HepG2 (cell line): ENCODE measurements at regions not wholly inside any gene's neighbourhood (a gene's known extent, or its start where the extent isn't known, plus 50 kb on each side); places are given as distances from the start of the nearest gene placed in this dataset.

ENCODE experiments used
- ATAC-seq: fragments of 200-7000 bp; cut with Tn5 transposase; 3 replicates; pipeline ENCODE4 v1.9.1; 2020; ENCODE audit warnings: mild to moderate bottlenecking, moderate library complexity
- BruUV-seq: library from RNA; stranded (reverse); fragments of 400-500 nt; replicated peaks from 2 replicates; lab custom pipeline; 2021; lab: Mats Ljungman, UMichigan
- CTCF ChIA-PET: fragments of 300-600 bp; formaldehyde crosslinking; extraction: SDS; loops from one replicate; lab custom pipeline; 2021; ENCODE audit warnings: low total read pairs, inconsistent platforms, low intra/inter-chr PET ratio; lab: Yijun Ruan, JAX
- POLR2A ChIA-PET: fragments of 350-600 bp; sonication (Branson Sonifier 250); formaldehyde crosslinking; loops from one replicate; lab custom pipeline; 2020; ENCODE audit warnings: antibody characterized with exemption, inconsistent platforms; lab: Yijun Ruan, JAX
- DNase-seq: peaks from one replicate; pipeline ENCODE4 v3.0.0-alpha.2; 2015; ENCODE audit warnings: low spot score
- FAIRE-seq: peaks from 3 replicates; lab custom pipeline; 2011; peaks lifted over from hg19 to GRCh38; lab: Jason Lieb, UNC
- H2AFZ ChIP-seq: one replicate; pipeline ENCODE4 v1.6.1; 2011; ENCODE audit warnings: low read length, inconsistent platforms
- H3K27ac ChIP-seq: fragments of 300-600 bp; 3 replicates; pipeline ENCODE4 v1.8.0; 2011; ENCODE audit warnings: mixed run types, mild to moderate bottlenecking, mixed read lengths, low read length, inconsistent platforms; ENCODE audit not compliant: insufficient read depth; ENCODE audit errors: extremely low read length
- H3K27me3 ChIP-seq, 2 experiments: fragments of 200-600 bp in 1 of 2; 2 replicates in 1 of 2; 3 replicates in 1 of 2; pipeline versions ENCODE4 v1.6.0 to v1.8.0; 2011; ENCODE audit warnings: low read length in 2 of 2, mild to moderate bottlenecking in 2 of 2, moderate library complexity in 2 of 2, inconsistent platforms in 1 of 2; ENCODE audit not compliant: insufficient read depth in 2 of 2, control insufficient read depth in 1 of 2
- H3K36me3 ChIP-seq, 2 experiments: fragments of 200-600 bp in 1 of 2; replicated peaks in 1 of 2; 2 replicates in 1 of 2; 3 replicates in 1 of 2; pipeline versions ENCODE4 v1.5.1 to v1.8.0; 2011; ENCODE audit warnings: low read length in 2 of 2, inconsistent platforms in 1 of 2; ENCODE audit not compliant: insufficient read depth in 2 of 2, control insufficient read depth in 1 of 2
- H3K4me1 ChIP-seq: 2 replicates; pipeline ENCODE4 v1.5.1; 2012; ENCODE audit warnings: low read length, inconsistent platforms; ENCODE audit not compliant: insufficient read depth
- H3K4me2 ChIP-seq: 2 replicates; pipeline ENCODE4 v1.6.0; 2011; ENCODE audit warnings: low read depth, low read length, inconsistent platforms
- H3K4me3 ChIP-seq, 3 experiments: fragments of 200-600 bp in 1 of 3; sonication (generic), shearing (Covaris generic) in 1 of 3; replicated peaks in 1 of 3; 2 replicates each; pipeline ENCODE4 v1.5.1; 2011 to 2016; ENCODE audit warnings: low read length in 3 of 3, inconsistent platforms in 2 of 3, low read depth in 2 of 3, mild to moderate bottlenecking in 2 of 3, control low read depth in 1 of 3, mixed read lengths in 1 of 3; ENCODE audit not compliant: insufficient read depth in 1 of 3
- H3K79me2 ChIP-seq: one replicate; pipeline ENCODE4 v1.6.1; 2011; ENCODE audit warnings: low read length, inconsistent platforms; ENCODE audit not compliant: insufficient read depth
- H3K9ac ChIP-seq: 2 replicates; pipeline ENCODE4 v1.6.0; 2011; ENCODE audit warnings: mild to moderate bottlenecking, low read depth, low read length, inconsistent platforms; ENCODE audit not compliant: insufficient read depth
- H3K9me3 ChIP-seq: 2 replicates; pipeline ENCODE4 v1.5.1; 2012; ENCODE audit warnings: mild to moderate bottlenecking, low read length
- H4K20me1 ChIP-seq: 2 replicates; pipeline ENCODE4 v1.6.0; 2011; ENCODE audit warnings: inconsistent platforms, mild to moderate bottlenecking, low read length, moderate library complexity; ENCODE audit not compliant: insufficient read depth
- FIP1L1 ChIP-seq: fragments of 200-400 bp; formaldehyde crosslinking; IDR thresholded peaks from 2 replicates; pipeline ENCODE4 v1.6.1; 2018; ENCODE audit warnings: low read depth, mild to moderate bottlenecking, low read length, moderate library complexity, borderline replicate concordance; ENCODE audit not compliant: insufficient read depth
- FOXK2 ChIP-seq: fragments of 450-650 bp; IDR thresholded peaks from 2 replicates; pipeline ENCODE4 v1.6.1; 2016
- HIVEP1 ChIP-seq: sonication (generic); formaldehyde crosslinking; IDR thresholded peaks from 2 replicates; pipeline ENCODE4 v1.4.0; 2020; ENCODE audit warnings: mild to moderate bottlenecking, missing genetic modification reagents
- KLF15 ChIP-seq: sonication (generic); formaldehyde crosslinking; IDR thresholded peaks from 2 replicates; pipeline ENCODE4 v1.8.1; 2023; ENCODE audit warnings: borderline replicate concordance, mild to moderate bottlenecking, inconsistent platforms, missing genetic modification reagents, mixed read lengths
- NKX3-1 ChIP-seq: sonication (generic); formaldehyde crosslinking; IDR thresholded peaks from 2 replicates; pipeline ENCODE4 v1.5.0; 2020; ENCODE audit warnings: missing genetic modification reagents
- NRL ChIP-seq: sonication (generic); formaldehyde crosslinking; IDR thresholded peaks from 2 replicates; pipeline ENCODE4 v1.5.0; 2020; ENCODE audit warnings: missing genetic modification reagents, mild to moderate bottlenecking, moderate library complexity, borderline replicate concordance
- SALL1 ChIP-seq: sonication (generic); formaldehyde crosslinking; IDR thresholded peaks from 2 replicates; pipeline ENCODE4 v1.8.0; 2022; ENCODE audit warnings: mild to moderate bottlenecking, missing genetic modification reagents
- SKI ChIP-seq: fragments of 450-650 bp; IDR thresholded peaks from one replicate; pipeline ENCODE4 v1.6.1; 2018; ENCODE audit warnings: mild to moderate bottlenecking; ENCODE audit not compliant: partially characterized antibody
- SP2 ChIP-seq: sonication (generic); formaldehyde crosslinking; IDR thresholded peaks from 2 replicates; pipeline ENCODE4 v1.5.1; 2020; ENCODE audit warnings: mild to moderate bottlenecking, missing genetic modification reagents
- TEAD3 ChIP-seq: optimal IDR thresholded peaks from 2 replicates; pipeline ENCODE3; 2016; ENCODE audit warnings: borderline replicate concordance
- ZNF335 ChIP-seq: sonication (generic); formaldehyde crosslinking; IDR thresholded peaks from 2 replicates; pipeline ENCODE4 v1.4.0; 2020; ENCODE audit warnings: missing genetic modification reagents
- ZNF598 ChIP-seq: sonication (generic); formaldehyde crosslinking; IDR thresholded peaks from 2 replicates; pipeline ENCODE4 v1.5.1; 2020; ENCODE audit warnings: mild to moderate bottlenecking, missing genetic modification reagents, borderline replicate concordance
- ZNF672 ChIP-seq: sonication (generic); formaldehyde crosslinking; IDR thresholded peaks from 2 replicates; pipeline ENCODE4 v1.8.1; 2022; ENCODE audit warnings: missing genetic modification reagents
- ZNF75D ChIP-seq: sonication (generic); formaldehyde crosslinking; IDR thresholded peaks from 2 replicates; pipeline ENCODE4 v1.8.1; 2023; ENCODE audit warnings: missing genetic modification reagents, mild to moderate bottlenecking, borderline replicate concordance
- WGBS: methylation state at CpG from one replicate; pipeline ENCODE4 v1.1.6; 2017; ENCODE audit warnings: low lambda C conversion rate; 5-methylcytosine and 5-hydroxymethylcytosine counted together
- in situ Hi-C: cut with HindIII; loops from 2 replicates; pipeline ENCODE4 v1.10.0; 2017; ENCODE audit warnings: low pct_unique_long_range_greater_than_20kb; ENCODE audit not compliant: extremely low pct_ligation_motif_present
- intact Hi-C: fragments of 100-400 bp; cut with micrococcal nuclease; formaldehyde crosslinking; loops from one replicate; pipeline ENCODE4 v1.10.0; 2022; ENCODE audit not compliant: unreplicated experiment
- TF ChIP-seq, protein P1 (sequence below): IDR thresholded peaks from 2 replicates; pipeline ENCODE4 v1.6.1; 2016; ENCODE audit warnings: mild to moderate bottlenecking
- TF ChIP-seq, protein P2 (sequence below): sonication (generic); formaldehyde crosslinking; IDR thresholded peaks from 2 replicates; pipeline ENCODE4 v1.4.0; 2020; ENCODE audit warnings: missing genetic modification reagents; ENCODE audit errors: not compliant biosample characterization
- TF ChIP-seq, protein P3 (sequence below): sonication (generic); formaldehyde crosslinking; IDR thresholded peaks from 2 replicates; pipeline ENCODE4 v1.4.0; 2020; ENCODE audit warnings: missing genetic modification reagents
- TF ChIP-seq, protein P4 (sequence below): sonication (generic); formaldehyde crosslinking; IDR thresholded peaks from 2 replicates; pipeline ENCODE4 v1.8.0; 2023; ENCODE audit warnings: mild to moderate bottlenecking, missing genetic modification reagents

DNA sequence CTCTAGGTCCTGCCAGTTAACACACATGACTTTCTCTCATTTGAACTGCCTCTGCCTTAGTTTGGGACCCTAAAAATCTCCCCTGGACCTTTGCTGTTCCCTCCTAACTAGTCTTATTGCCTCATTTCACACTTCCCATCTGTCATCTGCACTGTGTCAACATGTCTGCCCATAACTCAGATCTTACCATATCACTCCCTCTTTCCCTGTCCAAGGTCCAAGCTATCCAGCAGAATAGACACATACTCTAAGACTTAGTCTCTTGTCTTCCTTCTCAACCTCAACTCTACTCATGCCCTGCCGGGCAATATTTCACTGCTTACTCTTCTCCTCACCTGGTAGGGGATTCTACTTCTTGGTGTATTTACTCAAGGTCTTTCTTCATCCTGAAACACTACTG is 79.5 kb upstream of the DAB1 start:
- intact Hi-C loops (no loop called here), in situ Hi-C loops (no loop called here)
- Histone ChIP-seq H3K27me3 (peaks cover 0 to 2% of the 10 kb centered on the region in 2 experiments; a peak in 1 of 5 replicates), H2AFZ (no peak overlapping the region), H4K20me1 (no peaks in the 10 kb centered on the region), H3K9ac (no peak overlapping the region), H3K4me2 (no peak overlapping the region), H3K36me3 (no peaks in the 10 kb centered on the region), H3K79me2 (no peaks in the 10 kb centered on the region), H3K4me3 (no peak overlapping the region), H3K9me3 (no peaks in the 10 kb centered on the region), H3K27ac (no peak overlapping the region), H3K4me1 (no peaks in the 10 kb centered on the region)
- 0% methylated on average over 1 of the region's 1 CpG for WGBS
- CTCF ChIA-PET, result no interaction called here
- TF ChIP-seq FIP1L1, result no peak
- no peak for TF ChIP-seq ZNF335 (CRISPR knock-in tag)
- TF ChIP-seq, protein P1, sequence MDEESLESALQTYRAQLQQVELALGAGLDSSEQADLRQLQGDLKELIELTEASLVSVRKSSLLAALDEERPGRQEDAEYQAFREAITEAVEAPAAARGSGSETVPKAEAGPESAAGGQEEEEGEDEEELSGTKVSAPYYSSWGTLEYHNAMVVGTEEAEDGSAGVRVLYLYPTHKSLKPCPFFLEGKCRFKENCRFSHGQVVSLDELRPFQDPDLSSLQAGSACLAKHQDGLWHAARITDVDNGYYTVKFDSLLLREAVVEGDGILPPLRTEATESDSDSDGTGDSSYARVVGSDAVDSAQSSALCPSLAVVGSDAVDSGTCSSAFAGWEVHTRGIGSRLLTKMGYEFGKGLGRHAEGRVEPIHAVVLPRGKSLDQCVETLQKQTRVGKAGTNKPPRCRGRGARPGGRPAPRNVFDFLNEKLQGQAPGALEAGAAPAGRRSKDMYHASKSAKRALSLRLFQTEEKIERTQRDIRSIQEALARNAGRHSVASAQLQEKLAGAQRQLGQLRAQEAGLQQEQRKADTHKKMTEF (CRISPR knock-in tag), result no peak
- TF ChIP-seq, protein P2, sequence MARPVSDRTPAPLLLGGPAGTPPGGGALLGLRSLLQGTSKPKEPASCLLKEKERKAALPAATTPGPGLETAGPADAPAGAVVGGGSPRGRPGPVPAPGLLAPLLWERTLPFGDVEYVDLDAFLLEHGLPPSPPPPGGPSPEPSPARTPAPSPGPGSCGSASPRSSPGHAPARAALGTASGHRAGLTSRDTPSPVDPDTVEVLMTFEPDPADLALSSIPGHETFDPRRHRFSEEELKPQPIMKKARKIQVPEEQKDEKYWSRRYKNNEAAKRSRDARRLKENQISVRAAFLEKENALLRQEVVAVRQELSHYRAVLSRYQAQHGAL (CRISPR knock-in tag), result no peak
- no peak for TF ChIP-seq NKX3-1
- no peak for TF ChIP-seq ZNF672 (CRISPR knock-in tag)
- TF ChIP-seq FOXK2, result no peak
- no peak for TF ChIP-seq SALL1
- TF ChIP-seq TEAD3 (CRISPR knock-in tag), result no peak
- TF ChIP-seq NRL (CRISPR knock-in tag), result no peak
- TF ChIP-seq, protein P3, sequence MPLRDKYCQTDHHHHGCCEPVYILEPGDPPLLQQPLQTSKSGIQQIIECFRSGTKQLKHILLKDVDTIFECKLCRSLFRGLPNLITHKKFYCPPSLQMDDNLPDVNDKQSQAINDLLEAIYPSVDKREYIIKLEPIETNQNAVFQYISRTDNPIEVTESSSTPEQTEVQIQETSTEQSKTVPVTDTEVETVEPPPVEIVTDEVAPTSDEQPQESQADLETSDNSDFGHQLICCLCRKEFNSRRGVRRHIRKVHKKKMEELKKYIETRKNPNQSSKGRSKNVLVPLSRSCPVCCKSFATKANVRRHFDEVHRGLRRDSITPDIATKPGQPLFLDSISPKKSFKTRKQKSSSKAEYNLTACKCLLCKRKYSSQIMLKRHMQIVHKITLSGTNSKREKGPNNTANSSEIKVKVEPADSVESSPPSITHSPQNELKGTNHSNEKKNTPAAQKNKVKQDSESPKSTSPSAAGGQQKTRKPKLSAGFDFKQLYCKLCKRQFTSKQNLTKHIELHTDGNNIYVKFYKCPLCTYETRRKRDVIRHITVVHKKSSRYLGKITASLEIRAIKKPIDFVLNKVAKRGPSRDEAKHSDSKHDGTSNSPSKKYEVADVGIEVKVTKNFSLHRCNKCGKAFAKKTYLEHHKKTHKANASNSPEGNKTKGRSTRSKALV, result no peak
- TF ChIP-seq, protein P4, sequence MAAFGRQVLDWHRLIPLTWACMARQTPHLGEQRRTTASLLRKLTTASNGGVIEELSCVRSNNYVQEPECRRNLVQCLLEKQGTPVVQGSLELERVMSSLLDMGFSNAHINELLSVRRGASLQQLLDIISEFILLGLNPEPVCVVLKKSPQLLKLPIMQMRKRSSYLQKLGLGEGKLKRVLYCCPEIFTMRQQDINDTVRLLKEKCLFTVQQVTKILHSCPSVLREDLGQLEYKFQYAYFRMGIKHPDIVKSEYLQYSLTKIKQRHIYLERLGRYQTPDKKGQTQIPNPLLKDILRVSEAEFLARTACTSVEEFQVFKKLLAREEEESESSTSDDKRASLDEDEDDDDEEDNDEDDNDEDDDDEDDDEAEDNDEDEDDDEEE, result no peak
- no peak for TF ChIP-seq SKI
- no peak for TF ChIP-seq ZNF598 (CRISPR knock-in tag)
- TF ChIP-seq KLF15 (CRISPR knock-in tag), result no peak
- TF ChIP-seq SP2 (CRISPR knock-in tag), result no peak
- TF ChIP-seq HIVEP1 (CRISPR knock-in tag), result no peak
- TF ChIP-seq ZNF75D (CRISPR knock-in tag), result no peak
- no peak for DNase-seq
- no peak for FAIRE-seq
- no TSS peak for BruUV-seq
- no peak for ATAC-seq
- POLR2A ChIA-PET, result no interaction called here
